Muscle layer of colon (tissue), 2 donors: ENCODE measurements at regions not wholly inside any gene's neighbourhood (a gene's known extent, or its start where the extent isn't known, plus 50 kb on each side); places are given as distances from the start of the nearest gene placed in this dataset.

Source experiments
- H3K27ac ChIP-seq: one replicate; pipeline ENCODE4 v1.7.0; 2013; ENCODE audit warnings: low read depth, mild to moderate bottlenecking, low read length, moderate library complexity
- H3K27me3 ChIP-seq, 2 donors: one replicate each; pipeline ENCODE4 v1.7.0; 2013; ENCODE audit warnings: low read length in 2 of 2, mild to moderate bottlenecking in 2 of 2; ENCODE audit not compliant: insufficient read depth in 2 of 2, control insufficient read depth in 1 of 2
- H3K36me3 ChIP-seq: one replicate; pipeline ENCODE4 v1.7.0; 2013; ENCODE audit warnings: mild to moderate bottlenecking, low read length; ENCODE audit not compliant: insufficient read depth
- H3K4me1 ChIP-seq: one replicate; pipeline ENCODE4 v1.7.0; 2013; ENCODE audit warnings: mild to moderate bottlenecking, low read length; ENCODE audit not compliant: insufficient read depth
- H3K4me3 ChIP-seq, 2 donors: one replicate each; pipeline ENCODE4 v1.7.0; 2013; ENCODE audit warnings: low read length in 2 of 2, low read depth in 1 of 2, mild to moderate bottlenecking in 1 of 2, moderate library complexity in 1 of 2
- H3K9ac ChIP-seq: one replicate; pipeline ENCODE4 v1.7.0; 2013; ENCODE audit warnings: low read length
- H3K9me3 ChIP-seq: one replicate; pipeline ENCODE4 v1.7.0; 2013; ENCODE audit warnings: mild to moderate bottlenecking, low read length
- donor health status: abdominal sarcoma.
- donor health status: Adenocarcinoma of cecum.

DNA sequence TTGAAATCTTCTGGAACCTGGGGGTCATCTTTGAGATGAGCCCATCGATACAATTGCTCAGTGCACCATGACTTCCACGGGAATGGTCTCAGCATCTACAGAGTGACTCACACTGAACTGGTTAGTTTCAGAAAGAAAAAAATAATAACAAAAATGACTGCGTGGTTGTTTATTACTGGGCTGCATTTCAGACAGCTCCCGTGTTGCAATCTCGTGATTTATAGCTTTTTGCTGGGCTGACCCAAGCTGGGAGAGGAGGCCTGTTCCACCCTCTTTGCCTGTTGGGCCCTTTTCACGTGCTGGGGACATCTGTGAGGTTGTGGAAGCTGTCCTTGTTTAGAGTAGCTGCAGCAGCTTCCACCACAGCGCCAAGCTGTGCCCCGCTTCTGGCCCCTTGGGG is 225.5 kb downstream of the BMP7 start:
- Histone ChIP-seq H3K9me3 (no peaks in the 10 kb centered on the region), H3K27ac (no peak overlapping the region), H3K27me3 (no peaks in the 10 kb centered on the region), H3K4me1 (peaks cover 31% of the 10 kb centered on the region), H3K36me3 (no peaks in the 10 kb centered on the region), H3K9ac (no peak overlapping the region), H3K4me3 (no peak overlapping the region)

DNA sequence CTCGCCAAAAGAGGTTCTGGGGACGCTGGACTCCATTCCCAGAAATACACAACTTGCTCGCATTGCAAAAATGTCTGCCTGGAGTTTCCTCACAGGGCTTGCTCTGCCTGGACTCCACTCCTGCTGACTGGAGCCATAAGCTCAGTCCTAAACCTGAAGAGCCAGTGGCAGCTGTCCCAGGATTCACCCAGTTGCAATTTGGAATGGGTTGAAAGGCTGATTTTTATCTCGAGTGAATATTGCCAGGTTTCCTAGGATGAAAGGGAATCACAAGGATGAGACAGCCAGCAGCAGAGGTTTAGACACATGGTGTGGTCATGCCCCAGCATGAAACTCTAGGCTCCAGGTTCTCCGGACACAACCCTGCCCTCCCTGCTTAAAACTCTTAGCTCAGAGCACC is 223.3 kb downstream of the BMP7 start:
- Histone ChIP-seq H3K9ac (no peak overlapping the region), H3K9me3 (no peaks in the 10 kb centered on the region), H3K4me1 (peaks cover 36% of the 10 kb centered on the region), H3K27ac (no peak overlapping the region), H3K27me3 (no peaks in the 10 kb centered on the region), H3K4me3 (no peak overlapping the region), H3K36me3 (no peaks in the 10 kb centered on the region)

GRCh38 chr20:57043669-57044268 is 222.7 kb downstream of the BMP7 start:
- H3K4me1 ChIP-seq = peaks cover 36% of the 10 kb centered on the region
- H3K36me3 ChIP-seq = no peaks in the 10 kb centered on the region
- H3K4me3 ChIP-seq = no peak overlapping the region

DNA sequence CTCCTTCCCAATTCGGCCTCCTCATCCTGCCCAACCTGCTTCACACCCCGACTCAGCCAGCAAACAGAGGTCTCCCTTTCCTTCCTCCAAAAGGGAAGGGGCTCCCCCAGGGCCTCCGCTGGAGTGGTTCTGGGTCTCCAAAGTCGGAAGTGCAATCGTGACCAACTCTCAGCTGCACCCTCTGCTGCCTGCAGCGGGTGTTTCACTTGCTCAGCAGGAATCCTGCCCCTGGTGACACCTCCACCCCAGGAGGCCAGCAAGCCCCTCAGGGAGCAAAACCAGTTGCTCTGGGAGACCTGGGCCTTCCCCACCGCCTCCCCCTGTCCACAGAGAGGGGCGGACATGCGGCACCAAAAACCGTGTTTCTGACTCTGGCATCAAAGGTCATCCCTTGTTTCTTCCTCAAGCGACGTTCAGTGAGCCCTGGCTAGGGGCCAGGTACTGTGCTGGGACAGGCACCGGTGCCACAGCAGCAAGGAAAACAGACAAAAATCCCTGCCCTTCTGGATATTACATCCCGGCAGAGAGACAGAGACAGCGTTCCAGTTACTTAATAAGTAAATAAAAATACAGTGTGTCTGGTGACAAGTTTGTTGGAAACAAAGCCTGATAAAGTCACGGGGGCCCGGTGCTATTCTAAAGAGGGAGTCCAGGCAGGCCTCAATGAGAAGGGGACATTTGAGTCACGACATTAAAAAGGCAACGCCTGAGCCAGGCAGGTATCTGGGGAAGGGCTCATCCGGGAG is 219.0 kb downstream of the BMP7 start:
- Histone ChIP-seq H3K4me1 (peaks cover 9% of the 10 kb centered on the region), H3K9me3 (no peaks in the 10 kb centered on the region), H3K27ac (no peak overlapping the region), H3K36me3 (no peaks in the 10 kb centered on the region), H3K4me3 (no peak overlapping the region), H3K9ac (no peak overlapping the region), H3K27me3 (no peaks in the 10 kb centered on the region)

More at GRCh38 chr20:57043669-57044268, 222.7 kb downstream of the BMP7 start:
- Histone ChIP-seq H3K9me3 (no peaks in the 10 kb centered on the region), H3K27ac (no peak overlapping the region), H3K9ac (no peak overlapping the region), H3K27me3 (no peaks in the 10 kb centered on the region)

DNA sequence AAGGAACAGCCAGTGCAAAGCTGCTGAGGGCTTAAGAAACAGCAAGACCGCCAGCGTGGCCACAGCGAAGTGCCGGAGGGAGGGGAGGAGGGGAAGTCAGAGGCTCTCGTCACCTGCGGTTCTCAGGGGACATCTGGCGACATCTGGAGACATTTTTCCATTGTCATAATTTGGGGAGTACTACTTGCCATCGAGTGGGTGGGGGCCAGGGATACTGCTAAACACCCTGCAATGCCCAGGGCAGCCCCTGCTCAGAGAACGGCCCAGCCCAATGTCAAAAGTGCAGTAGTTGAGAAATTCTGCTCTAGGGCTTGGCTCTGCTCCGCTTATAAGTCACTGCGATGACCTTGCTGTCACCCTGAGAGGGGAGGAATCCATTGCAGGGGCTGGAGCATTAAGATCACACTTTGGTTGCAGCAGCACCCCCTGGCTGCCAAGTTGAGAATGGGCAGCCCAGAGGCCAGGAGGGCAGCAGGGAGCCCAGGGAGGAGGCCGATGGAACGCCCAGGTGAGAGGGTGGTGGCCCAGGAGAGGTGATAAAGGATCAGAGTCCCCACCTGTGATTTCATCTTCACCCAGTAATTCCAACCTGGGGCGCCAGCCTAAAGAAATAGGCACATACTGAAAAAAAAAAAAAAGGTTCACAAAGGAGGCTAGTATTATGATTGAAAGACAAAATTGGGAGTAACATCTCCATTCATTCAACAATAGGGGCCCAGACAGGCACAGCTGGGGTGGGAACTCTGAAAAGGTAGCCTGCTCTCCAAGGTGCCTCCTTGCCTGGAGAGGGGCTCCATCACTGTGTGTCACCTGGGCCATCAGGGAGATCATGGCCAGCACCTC is 218.2 kb downstream of the BMP7 start:
- Histone ChIP-seq H3K4me1 (peaks cover 4% of the 10 kb centered on the region), H3K27ac (no peak overlapping the region), H3K36me3 (no peaks in the 10 kb centered on the region), H3K9me3 (no peaks in the 10 kb centered on the region), H3K27me3 (no peaks in the 10 kb centered on the region), H3K4me3 (no peak overlapping the region), H3K9ac (no peak overlapping the region)

DNA sequence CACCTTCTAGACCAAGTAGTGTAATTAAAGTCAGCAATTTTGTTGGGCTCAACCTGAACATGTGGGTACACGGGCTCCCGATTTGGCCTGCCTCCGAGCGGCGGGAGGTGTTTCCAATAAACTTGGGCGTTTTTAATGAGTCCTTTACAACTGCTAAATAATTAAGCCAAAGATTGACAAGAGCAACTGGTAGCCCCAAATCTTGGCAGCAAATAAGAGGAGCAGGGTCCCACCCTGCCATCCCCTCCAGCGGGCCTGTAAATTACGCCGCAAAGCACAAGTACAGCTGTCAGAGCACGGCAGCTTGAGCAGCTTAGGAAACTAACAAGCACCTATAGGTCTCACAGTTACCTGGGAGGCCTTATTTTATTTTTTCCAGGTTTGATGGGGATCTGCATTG is 217.1 kb downstream of the BMP7 start:
- Histone ChIP-seq H3K27ac (no peak overlapping the region), H3K4me1 (peaks cover 4% of the 10 kb centered on the region), H3K27me3 (no peaks in the 10 kb centered on the region), H3K4me3 (no peak overlapping the region), H3K9me3 (no peaks in the 10 kb centered on the region), H3K9ac (no peak overlapping the region), H3K36me3 (no peaks in the 10 kb centered on the region)

GRCh38 chr20:57051096-57051495 is 215.3 kb downstream of the BMP7 start:
- H3K36me3 ChIP-seq = no peaks in the 10 kb centered on the region
- H3K4me1 ChIP-seq = peaks cover 4% of the 10 kb centered on the region
- no peak overlapping the region for H3K9ac ChIP-seq
- no peaks in the 10 kb centered on the region for H3K9me3 ChIP-seq
- H3K4me3 ChIP-seq = no peak overlapping the region
- no peak overlapping the region for H3K27ac ChIP-seq
- H3K27me3 ChIP-seq = no peaks in the 10 kb centered on the region

DNA sequence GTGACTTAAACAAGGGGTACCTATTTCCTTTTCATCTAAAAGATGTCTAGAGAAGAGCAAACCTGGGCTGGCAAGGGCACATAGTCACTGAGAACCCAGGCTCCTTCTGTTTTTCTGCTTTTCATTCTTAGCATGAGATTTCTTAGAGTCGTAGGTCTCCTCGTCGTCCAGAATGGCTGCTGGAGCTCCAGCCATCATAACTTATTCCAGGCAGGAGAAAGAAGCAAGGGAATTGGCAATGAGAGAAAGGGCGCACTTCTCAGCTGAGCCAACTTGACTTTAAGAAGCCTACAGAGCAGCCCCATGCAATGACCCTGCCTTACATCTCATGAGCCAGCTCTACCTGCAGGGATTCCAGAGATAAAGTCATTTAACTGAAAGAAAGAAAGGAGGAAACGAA is 213.4 kb downstream of the BMP7 start:
- Histone ChIP-seq H3K36me3 (no peaks in the 10 kb centered on the region), H3K4me1 (no peaks in the 10 kb centered on the region), H3K9me3 (no peaks in the 10 kb centered on the region), H3K4me3 (no peak overlapping the region), H3K27ac (no peak overlapping the region), H3K9ac (no peak overlapping the region), H3K27me3 (no peaks in the 10 kb centered on the region)

DNA sequence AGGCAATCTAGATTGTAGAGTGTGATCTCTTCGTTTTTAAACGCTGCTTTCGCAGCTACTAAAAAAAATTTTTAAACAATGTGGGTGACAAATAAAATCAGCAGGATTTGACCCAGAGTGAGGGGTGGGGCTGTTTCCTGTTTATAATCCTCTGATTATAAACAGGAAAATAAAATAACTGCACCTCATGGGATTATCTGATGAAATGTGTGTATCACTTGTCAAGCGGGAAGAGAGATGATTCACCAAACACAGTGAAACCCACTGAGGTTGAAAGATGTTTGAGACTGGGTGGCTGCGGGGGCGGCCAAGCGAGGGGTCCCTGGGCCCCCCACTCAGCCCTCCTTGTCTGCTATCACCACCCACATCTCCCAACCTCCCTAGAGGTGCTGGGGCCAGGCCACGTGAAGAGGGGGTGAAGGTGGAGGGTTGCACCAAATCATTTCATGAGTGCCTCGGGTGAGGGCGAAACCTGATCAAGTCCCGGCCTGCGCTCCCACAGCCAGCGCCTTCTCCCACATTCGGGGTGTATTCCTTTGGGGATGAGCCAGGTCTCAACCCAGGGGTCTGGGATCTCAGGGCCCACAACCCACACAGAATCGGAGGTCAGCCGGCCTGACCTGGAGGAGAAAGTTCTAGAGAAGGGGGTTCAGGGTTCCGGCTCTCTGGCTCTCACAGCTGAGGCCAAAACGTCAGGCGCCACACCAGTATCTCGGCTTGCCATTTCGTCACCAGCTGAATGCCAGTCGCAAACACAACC is 212.5 kb downstream of the BMP7 start:
- Histone ChIP-seq H3K36me3 (no peaks in the 10 kb centered on the region), H3K9ac (no peak overlapping the region), H3K27ac (no peak overlapping the region), H3K9me3 (no peaks in the 10 kb centered on the region), H3K27me3 (no peaks in the 10 kb centered on the region), H3K4me3 (no peak overlapping the region), H3K4me1 (no peaks in the 10 kb centered on the region)

- no peak overlapping the region for H3K27ac ChIP-seq
Observed at GRCh38 chr20:57055345-57055744, 211.1 kb downstream of the BMP7 start.

GRCh38 chr20:57056651-57057050 is 209.8 kb downstream of the BMP7 start:
- Histone ChIP-seq H3K27me3 (peaks cover 0 to 7% of the 10 kb centered on the region in 2 donors), H3K4me3 (no peak overlapping the region), H3K9me3 (no peaks in the 10 kb centered on the region), H3K9ac (no peak overlapping the region), H3K27ac (no peak overlapping the region), H3K36me3 (no peaks in the 10 kb centered on the region), H3K4me1 (no peaks in the 10 kb centered on the region)

More at GRCh38 chr20:57055345-57055744, 211.1 kb downstream of the BMP7 start:
- no peaks in the 10 kb centered on the region for H3K4me1 ChIP-seq
- H3K27me3 ChIP-seq = no peaks in the 10 kb centered on the region
- H3K9ac ChIP-seq = no peak overlapping the region
- no peak overlapping the region for H3K4me3 ChIP-seq
- no peaks in the 10 kb centered on the region for H3K36me3 ChIP-seq
- no peaks in the 10 kb centered on the region for H3K9me3 ChIP-seq
